Mucosa of descending colon (tissue), 3 donors: ENCODE measurements at regions not wholly inside any gene's neighbourhood (a gene's known extent, or its start where the extent isn't known, plus 50 kb on each side); places are given as distances from the start of the nearest gene placed in this dataset.

Experiments
- ATAC-seq: fragments of 200-7000 bp; cut with Tn5 transposase; one replicate; pipeline ENCODE4 v1.9.1; 2020; ENCODE audit warnings: mild to moderate bottlenecking, moderate library complexity
- DNase-seq, 3 donors: peaks; one replicate each; pipeline ENCODE4 v3.0.0-alpha.2; 2020
- H3K36me3 ChIP-seq: fragments of 200-600 bp; one replicate; pipeline ENCODE4 v1.8.0; 2021; ENCODE audit warnings: low read depth, mild to moderate bottlenecking
- H3K4me1 ChIP-seq: fragments of 200-600 bp; one replicate; pipeline ENCODE4 v1.8.0; 2021; ENCODE audit warnings: low read depth, mild to moderate bottlenecking
- H3K4me3 ChIP-seq: fragments of 200-600 bp; one replicate; pipeline ENCODE4 v1.8.0; 2021; ENCODE audit warnings: mild to moderate bottlenecking
- H3K9me3 ChIP-seq: fragments of 200-600 bp; one replicate; pipeline ENCODE4 v1.8.0; 2021; ENCODE audit warnings: mild to moderate bottlenecking
- CTCF ChIP-seq: fragments of 200-600 bp; IDR thresholded peaks from one replicate; pipeline ENCODE4 v1.8.0; 2022; ENCODE audit warnings: antibody characterized with exemption, mild to moderate bottlenecking
- intact Hi-C, 2 donors: fragments of 100-400 bp; cut with DNase I in 1 of 2; cut with micrococcal nuclease in 1 of 2; formaldehyde crosslinking; loops; one replicate each; pipeline versions ENCODE4 v1.11.0 to v1.11.1; 2022; cut with DNase I, micrococcal nuclease
- donor health status: DM: no; HTN: no; CAD: no; lungs with moderate emphysema.
- donor health status: DM: no; HTN: no; CAD: no.
- donor health status: DM: no; HTN: yes; CAD: no.

- Histone ChIP-seq H3K4me3 (no peak overlapping the region), H3K4me1 (no peaks in the 10 kb centered on the region), H3K9me3 (no peaks in the 10 kb centered on the region), H3K36me3 (no peaks in the 10 kb centered on the region)
- TF ChIP-seq CTCF: no peak
- DNase-seq: no peak
- no peak for ATAC-seq
- intact Hi-C loops: no loop called here
Measured at GRCh38 chr1:60716472-60716871, 365.9 kb upstream of the NFIA start.

- ATAC-seq: no peak
- H3K4me1 ChIP-seq: no peaks in the 10 kb centered on the region
- no peaks in the 10 kb centered on the region for H3K36me3 ChIP-seq
- no peak for DNase-seq
- TF ChIP-seq CTCF: no peak
- intact Hi-C loops: no loop called here
- H3K9me3 ChIP-seq: no peaks in the 10 kb centered on the region
- H3K4me3 ChIP-seq: no peak overlapping the region
Measured at GRCh38 chr1:60715970-60716369, 366.4 kb upstream of the NFIA start.

DNA sequence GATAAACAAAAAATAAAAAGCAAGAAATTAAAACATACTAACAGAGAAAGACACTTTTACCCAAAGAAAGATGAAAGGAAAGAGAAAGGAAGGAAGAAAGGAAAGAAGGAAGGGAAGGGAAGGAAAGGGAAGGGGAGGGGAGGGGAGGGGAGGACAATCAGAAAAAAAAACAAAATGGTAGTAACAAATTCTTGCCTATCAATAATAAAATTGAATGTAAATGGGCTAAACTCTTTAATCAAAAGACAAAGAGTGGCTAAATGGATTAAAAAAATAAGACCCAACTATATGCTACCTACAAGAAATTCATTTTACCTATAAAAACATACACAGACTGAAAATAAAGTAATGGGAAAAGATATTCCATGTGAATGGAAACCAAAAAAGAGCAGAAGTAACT, 372.9 kb upstream of the NFIA start:
- H3K4me3 ChIP-seq: no peak overlapping the region
- H3K36me3 ChIP-seq: no peaks in the 10 kb centered on the region
- no peak for TF ChIP-seq CTCF
- no peak for ATAC-seq
- no peak for DNase-seq
- H3K9me3 ChIP-seq: no peaks in the 10 kb centered on the region
- intact Hi-C loops: no loop called here
- no peaks in the 10 kb centered on the region for H3K4me1 ChIP-seq

DNA sequence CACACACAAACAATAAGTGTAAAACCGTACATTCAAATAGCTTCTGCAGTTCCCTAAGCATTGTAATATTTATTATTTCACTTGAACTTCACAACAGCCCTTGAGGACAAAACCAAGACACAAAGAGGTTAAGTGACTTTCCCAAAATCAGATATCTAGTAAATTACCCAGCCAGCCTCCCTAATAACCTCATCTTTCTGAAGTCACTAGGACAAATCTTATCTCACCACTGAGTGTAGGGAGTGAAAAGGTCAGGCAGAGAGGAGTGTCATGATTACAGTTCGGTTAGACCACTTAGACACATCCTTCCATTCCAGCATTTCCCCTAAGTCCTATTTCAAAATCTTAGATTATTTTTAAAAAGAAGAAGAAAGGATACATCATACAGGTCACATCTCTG, 377.3 kb upstream of the NFIA start:
- Histone ChIP-seq H3K4me1 (no peaks in the 10 kb centered on the region), H3K4me3 (no peak overlapping the region), H3K9me3 (no peaks in the 10 kb centered on the region), H3K36me3 (no peaks in the 10 kb centered on the region)
- no peak for DNase-seq
- no peak for TF ChIP-seq CTCF
- intact Hi-C loops: no loop called here
- no peak for ATAC-seq

GRCh38 chr1:60703155-60703554, 379.2 kb upstream of the NFIA start:
- Histone ChIP-seq H3K4me1 (no peaks in the 10 kb centered on the region), H3K9me3 (no peaks in the 10 kb centered on the region), H3K4me3 (no peak overlapping the region), H3K36me3 (no peaks in the 10 kb centered on the region)
- intact Hi-C loops: no loop called here
- ATAC-seq (peak; percentile 48), DNase-seq (no peak)
- no peak for TF ChIP-seq CTCF

GRCh38 chr1:60699325-60699724, 383.0 kb upstream of the NFIA start:
- no peak overlapping the region for H3K4me3 ChIP-seq
- ATAC-seq: no peak

More at GRCh38 chr1:60699325-60699724, 383.0 kb upstream of the NFIA start:
- Histone ChIP-seq H3K9me3 (no peaks in the 10 kb centered on the region), H3K4me1 (no peaks in the 10 kb centered on the region), H3K36me3 (no peaks in the 10 kb centered on the region)
- TF ChIP-seq CTCF: no peak
- DNase-seq: no peak
- intact Hi-C loops: no loop called here
